Mesothelial cell of epicardium (in vitro differentiated cells): ENCODE measurements at regions not wholly inside any gene's neighbourhood (a gene's known extent, or its start where the extent isn't known, plus 50 kb on each side); places are given as distances from the start of the nearest gene placed in this dataset.

Experiments
- DNase-seq, 2 experiments: peaks; one replicate each; pipeline ENCODE4 v3.0.0; 2021; ENCODE audit warnings: low spot score in 2 of 2; ENCODE audit not compliant: unreplicated experiment in 2 of 2
- H3K27ac Mint-ChIP-seq: 2 replicates; pipeline ENCODE4 v1.8.0; 2021; ENCODE audit warnings: mixed read lengths
- H3K27me3 Mint-ChIP-seq: 2 replicates; pipeline ENCODE4 v1.8.0; 2021; ENCODE audit warnings: low read depth, mixed read lengths
- H3K36me3 Mint-ChIP-seq: 2 replicates; pipeline ENCODE4 v1.8.0; 2021; ENCODE audit warnings: mixed read lengths
- H3K4me1 Mint-ChIP-seq: 2 replicates; pipeline ENCODE4 v1.8.0; 2021; ENCODE audit warnings: mixed read lengths
- H3K4me3 Mint-ChIP-seq: 2 replicates; pipeline ENCODE4 v1.8.0; 2021; ENCODE audit warnings: mild to moderate bottlenecking, moderate library complexity, mixed read lengths
- H3K9me3 Mint-ChIP-seq: 2 replicates; pipeline ENCODE4 v1.8.0; 2021; ENCODE audit warnings: mixed read lengths
- TF ChIP-seq, protein P1 (sequence below): fragments of 200-600 bp; sonication (generic); IDR thresholded peaks from one replicate; pipeline ENCODE4 v1.5.0; 2021; ENCODE audit warnings: antibody characterized with exemption; ENCODE audit not compliant: unreplicated experiment

DNA sequence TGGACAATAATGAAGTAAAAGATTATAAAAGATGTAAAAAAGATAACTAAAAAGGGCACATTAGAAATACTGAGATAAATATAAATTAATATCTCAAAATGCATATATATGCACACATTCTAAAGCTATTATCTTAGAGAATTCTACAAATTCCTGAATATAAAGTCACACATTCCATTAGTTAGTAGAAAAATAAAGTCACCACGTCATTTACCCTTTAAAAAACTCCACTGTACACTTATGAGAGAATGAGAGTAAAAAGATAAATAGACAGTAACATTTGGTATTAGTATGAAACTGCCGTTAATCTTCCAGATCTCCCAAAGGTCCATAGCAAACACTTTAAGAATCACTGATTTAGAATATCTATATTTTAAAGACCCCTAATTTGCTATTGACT, 67.2 kb upstream of the IL15 start:
- Mint-ChIP-seq H3K27ac (no peak overlapping the region), H3K9me3 (no peaks in the 10 kb centered on the region), H3K4me1 (peaks cover 16% of the 10 kb centered on the region), H3K36me3 (no peaks in the 10 kb centered on the region), H3K27me3 (no peaks in the 10 kb centered on the region), H3K4me3 (no peak overlapping the region)
- no peak for DNase-seq
- TF ChIP-seq, protein P1, sequence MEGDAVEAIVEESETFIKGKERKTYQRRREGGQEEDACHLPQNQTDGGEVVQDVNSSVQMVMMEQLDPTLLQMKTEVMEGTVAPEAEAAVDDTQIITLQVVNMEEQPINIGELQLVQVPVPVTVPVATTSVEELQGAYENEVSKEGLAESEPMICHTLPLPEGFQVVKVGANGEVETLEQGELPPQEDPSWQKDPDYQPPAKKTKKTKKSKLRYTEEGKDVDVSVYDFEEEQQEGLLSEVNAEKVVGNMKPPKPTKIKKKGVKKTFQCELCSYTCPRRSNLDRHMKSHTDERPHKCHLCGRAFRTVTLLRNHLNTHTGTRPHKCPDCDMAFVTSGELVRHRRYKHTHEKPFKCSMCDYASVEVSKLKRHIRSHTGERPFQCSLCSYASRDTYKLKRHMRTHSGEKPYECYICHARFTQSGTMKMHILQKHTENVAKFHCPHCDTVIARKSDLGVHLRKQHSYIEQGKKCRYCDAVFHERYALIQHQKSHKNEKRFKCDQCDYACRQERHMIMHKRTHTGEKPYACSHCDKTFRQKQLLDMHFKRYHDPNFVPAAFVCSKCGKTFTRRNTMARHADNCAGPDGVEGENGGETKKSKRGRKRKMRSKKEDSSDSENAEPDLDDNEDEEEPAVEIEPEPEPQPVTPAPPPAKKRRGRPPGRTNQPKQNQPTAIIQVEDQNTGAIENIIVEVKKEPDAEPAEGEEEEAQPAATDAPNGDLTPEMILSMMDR, result no peak

DNA sequence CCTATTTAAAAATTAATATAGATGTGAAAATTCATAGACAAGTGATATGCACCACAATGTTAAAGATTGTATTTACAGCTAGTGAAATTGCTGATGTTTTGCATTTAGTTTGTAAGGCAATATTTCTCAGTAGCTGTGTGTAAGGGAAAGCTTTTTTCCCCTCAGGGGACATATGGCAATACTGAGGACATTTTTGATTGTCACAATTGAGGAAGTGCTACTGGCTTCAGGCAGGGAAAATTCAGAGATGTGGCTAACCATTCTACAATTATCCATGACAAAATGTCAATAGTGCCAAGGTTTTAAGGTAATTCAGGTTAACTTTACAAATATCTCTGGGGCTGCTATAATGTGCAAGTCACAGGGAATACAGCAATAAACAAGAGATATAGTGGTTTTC, 66.1 kb upstream of the IL15 start:
- no peak for DNase-seq
- no peaks in the 10 kb centered on the region for H3K27me3 Mint-ChIP-seq
- TF ChIP-seq, protein P1, result no peak
- H3K36me3 Mint-ChIP-seq, result no peaks in the 10 kb centered on the region
- no peak overlapping the region for H3K27ac Mint-ChIP-seq
- no peak overlapping the region for H3K4me3 Mint-ChIP-seq
- H3K9me3 Mint-ChIP-seq, result no peaks in the 10 kb centered on the region
- peaks cover 16% of the 10 kb centered on the region for H3K4me1 Mint-ChIP-seq

GRCh38 chr4:141571362-141571761, 65.0 kb upstream of the IL15 start:
- no peaks in the 10 kb centered on the region for H3K36me3 Mint-ChIP-seq
- no peaks in the 10 kb centered on the region for H3K9me3 Mint-ChIP-seq
- DNase-seq, result no peak
- no peaks in the 10 kb centered on the region for H3K27me3 Mint-ChIP-seq
- TF ChIP-seq, protein P1, result no peak
- peaks cover 16% of the 10 kb centered on the region for H3K4me1 Mint-ChIP-seq
- no peak overlapping the region for H3K4me3 Mint-ChIP-seq
- peak overlapping the region; percentile 71 for H3K27ac Mint-ChIP-seq

GRCh38 chr4:141571793-141572192, 64.6 kb upstream of the IL15 start:
- DNase-seq, result no peak
- Mint-ChIP-seq H3K27ac (peak overlapping the region; percentile 71), H3K27me3 (no peaks in the 10 kb centered on the region), H3K36me3 (no peaks in the 10 kb centered on the region), H3K4me3 (peak overlapping the region; percentile 4), H3K9me3 (no peaks in the 10 kb centered on the region), H3K4me1 (peaks cover 16% of the 10 kb centered on the region)
- TF ChIP-seq, protein P1, result no peak

- DNase-seq, result no peak
- Mint-ChIP-seq H3K9me3 (no peaks in the 10 kb centered on the region), H3K4me1 (peaks cover 16% of the 10 kb centered on the region), H3K27ac (no peak overlapping the region), H3K36me3 (no peaks in the 10 kb centered on the region), H3K27me3 (no peaks in the 10 kb centered on the region), H3K4me3 (no peak overlapping the region)
- TF ChIP-seq, protein P1, result no peak
Measured at GRCh38 chr4:141573678-141574077, 62.7 kb upstream of the IL15 start.

- Mint-ChIP-seq H3K9me3 (peaks cover 3% of the 10 kb centered on the region), H3K4me1 (peaks cover 10% of the 10 kb centered on the region), H3K4me3 (no peak overlapping the region), H3K27me3 (no peaks in the 10 kb centered on the region), H3K27ac (no peak overlapping the region), H3K36me3 (no peaks in the 10 kb centered on the region)
- TF ChIP-seq, protein P1, result no peak
- DNase-seq, result no peak
Measured at GRCh38 chr4:141575884-141576283, 60.5 kb upstream of the IL15 start.
